ENCODE measurements at regions not wholly inside any gene's neighbourhood (a gene's known extent, or its start where the extent isn't known, plus 50 kb on each side); places are given as distances from the start of the nearest gene placed in this dataset.

GRCh38 chr5:115381911-115382662 lies 85.6 kb upstream of the CCDC112 start:
- no peaks in the 10 kb centered on the region for H3K27me3 ChIP-seq
- no peaks in the 10 kb centered on the region for H3K36me3 ChIP-seq
- no peak for ATAC-seq
- TF ChIP-seq CTCF (IDR thresholded peaks at IDR 0.05), result no peak
- TF ChIP-seq EP300 (IDR thresholded peaks at IDR 0.05), result no peak
- no peak for TF ChIP-seq POLR2AphosphoS5 (IDR thresholded peaks at IDR 0.05)
- WGBS, 2 donors (ENCODE audit: low coverage in 1 of 2), result 65 to 75% methylated on average over 4 of the region's 4 CpGs
- peaks cover 0 to 11% (median 8%) of the 10 kb centered on the region in 3 donors for H3K4me1 ChIP-seq
- no peak overlapping the region for H3K4me3 ChIP-seq
- H3K27ac ChIP-seq, result no peak overlapping the region
- H3K9me3 ChIP-seq, result no peaks in the 10 kb centered on the region

GRCh38 chr5:115379622-115380344 lies 83.3 kb upstream of the CCDC112 start:
- Histone ChIP-seq H3K4me3 (no peak overlapping the region), H3K27ac (no peak overlapping the region), H3K4me1 (peaks cover 0 to 14% (median 9%) of the 10 kb centered on the region in 3 donors), H3K9me3 (no peaks in the 10 kb centered on the region), H3K36me3 (no peaks in the 10 kb centered on the region), H3K27me3 (no peaks in the 10 kb centered on the region)
- 80 to 89% methylated on average over 6 of the region's 8 CpGs for WGBS, 2 donors (ENCODE audit: low coverage in 1 of 2)
- TF ChIP-seq CTCF (IDR thresholded peaks at IDR 0.05), result no peak
- no peak for TF ChIP-seq POLR2AphosphoS5 (IDR thresholded peaks at IDR 0.05)
- no peak for TF ChIP-seq EP300 (IDR thresholded peaks at IDR 0.05)
- TF ChIP-seq POLR2A (IDR thresholded peaks at IDR 0.05), result no peak
- no peak for ATAC-seq

GRCh38 chr5:115378754-115379153 lies 82.3 kb upstream of the CCDC112 start:
- H3K4me3 ChIP-seq, result no peak overlapping the region
- no peak for ATAC-seq
- peaks cover 0 to 14% (median 9%) of the 10 kb centered on the region in 3 donors for H3K4me1 ChIP-seq
- no peaks in the 10 kb centered on the region for H3K36me3 ChIP-seq
- TF ChIP-seq POLR2A (IDR thresholded peaks at IDR 0.05) (no peak), CTCF (IDR thresholded peaks at IDR 0.05) (no peak), POLR2AphosphoS5 (IDR thresholded peaks at IDR 0.05) (no peak), EP300 (IDR thresholded peaks at IDR 0.05) (no peak)
- WGBS, 2 donors (ENCODE audit: low coverage in 1 of 2), result 68 to 100% methylated on average over 2 of the region's 2 CpGs
- H3K27ac ChIP-seq, result no peak overlapping the region
- no peaks in the 10 kb centered on the region for H3K9me3 ChIP-seq
- H3K27me3 ChIP-seq, result no peaks in the 10 kb centered on the region

- H3K36me3 ChIP-seq, result no peaks in the 10 kb centered on the region
- ATAC-seq, result peak; percentile 73
- H3K4me3 ChIP-seq, result peak overlapping the region in 1 of 2 donors; percentile 7
- peak overlapping the region in 2 of 4 donors; percentile 22 to 25 for H3K27ac ChIP-seq
- H3K4me1 ChIP-seq, result peaks cover 0 to 14% (median 9%) of the 10 kb centered on the region in 3 donors
- TF ChIP-seq CTCF (IDR thresholded peaks at IDR 0.05), result peak; percentile 39 to 72 (median 60)
- TF ChIP-seq POLR2AphosphoS5 (IDR thresholded peaks at IDR 0.05), result no peak
- no peaks in the 10 kb centered on the region for H3K9me3 ChIP-seq
- H3K27me3 ChIP-seq, result no peaks in the 10 kb centered on the region
- 51 to 59% methylated on average over 3 to 4 of the region's 4 CpGs for WGBS, 2 donors (ENCODE audit: low coverage in 1 of 2)
These were observed 81.2 kb upstream of the CCDC112 start for GRCh38 chr5:115377468-115378217.
